ENCODE measurements at regions not wholly inside any gene's neighbourhood (a gene's known extent, or its start where the extent isn't known, plus 50 kb on each side); places are given as distances from the start of the nearest gene placed in this dataset.
A peak's percentile ranks its signal among the peaks of the same experiment; 100 is the strongest.
"Not testable (repeated sequence)": the region's sequence is repeated elsewhere in the genome, so short reads cannot be mapped to it uniquely, and the experiment has no call there.

- peak; percentile 44 for FAIRE-seq
- DNase-seq (ENCODE audit: insufficient read length, low spot score), result no peak
Measured at GRCh38 chr20:63145156-63145555, 70.8 kb downstream of the YTHDF1 start.

- DNase-seq (ENCODE audit: insufficient read length, low spot score) (no peak), FAIRE-seq (no peak)
Measured at GRCh38 chr20:63142933-63143332, 73.0 kb downstream of the YTHDF1 start.

- FAIRE-seq (no peak), DNase-seq (ENCODE audit: insufficient read length, low spot score) (no peak)
Measured at GRCh38 chr20:63141531-63141930, 74.4 kb downstream of the YTHDF1 start.

GRCh38 chr20:63140514-63141433 is 75.2 kb downstream of the YTHDF1 start:
- FAIRE-seq, result peak; percentile 57
- no peak for DNase-seq (ENCODE audit: insufficient read length, low spot score)

GRCh38 chr20:63139837-63140236 is 76.1 kb downstream of the YTHDF1 start:
- FAIRE-seq, result no peak
- DNase-seq (ENCODE audit: insufficient read length, low spot score), result no peak

GRCh38 chr20:63139356-63139755 is 76.6 kb downstream of the YTHDF1 start:
- FAIRE-seq, result no peak
- no peak for DNase-seq (ENCODE audit: insufficient read length, low spot score)

DNA sequence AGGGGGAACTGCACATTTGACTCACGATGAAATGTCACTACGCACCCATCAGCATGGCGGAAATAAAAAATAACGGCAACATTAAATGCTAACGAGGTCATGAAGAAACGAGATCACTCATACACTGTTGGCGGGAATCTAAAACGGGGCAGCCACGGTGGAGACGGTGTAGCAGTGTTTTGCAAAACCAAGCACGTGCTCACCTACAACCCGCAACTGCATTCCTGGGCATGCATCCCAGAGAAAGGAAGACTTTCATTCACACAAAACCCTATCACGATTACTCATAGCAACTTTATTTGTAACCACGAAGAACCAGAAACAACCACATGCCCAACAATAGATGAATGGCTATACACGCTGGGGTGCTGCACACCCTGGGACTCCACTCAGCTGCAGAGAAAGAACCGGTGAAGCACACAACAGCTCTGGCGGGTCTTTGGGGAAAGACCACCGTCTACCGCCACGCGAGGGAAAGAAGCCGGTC is 77.0 kb downstream of the YTHDF1 start:
- FAIRE-seq (peak; percentile 74), DNase-seq (ENCODE audit: insufficient read length, low spot score) (no peak)

GRCh38 chr20:63137851-63138415 is 78.0 kb downstream of the YTHDF1 start:
- FAIRE-seq (peak; percentile 49), DNase-seq (ENCODE audit: insufficient read length, low spot score) (no peak)

GRCh38 chr20:63136296-63136695 is 79.6 kb downstream of the YTHDF1 start:
- FAIRE-seq (no peak), DNase-seq (ENCODE audit: insufficient read length, low spot score) (no peak)

- FAIRE-seq (no peak), DNase-seq (ENCODE audit: insufficient read length, low spot score) (no peak)
Measured at GRCh38 chr20:63135411-63135810, 80.5 kb downstream of the YTHDF1 start.

GRCh38 chr20:63134711-63135361 is 81.1 kb downstream of the YTHDF1 start:
- not testable (repeated sequence) for FAIRE-seq; DNase-seq (ENCODE audit: insufficient read length, low spot score)

- DNase-seq (ENCODE audit: insufficient read length, low spot score), result no peak
- peak; percentile 52 for FAIRE-seq
Measured at GRCh38 chr20:63134201-63134612, 81.7 kb downstream of the YTHDF1 start.

DNA sequence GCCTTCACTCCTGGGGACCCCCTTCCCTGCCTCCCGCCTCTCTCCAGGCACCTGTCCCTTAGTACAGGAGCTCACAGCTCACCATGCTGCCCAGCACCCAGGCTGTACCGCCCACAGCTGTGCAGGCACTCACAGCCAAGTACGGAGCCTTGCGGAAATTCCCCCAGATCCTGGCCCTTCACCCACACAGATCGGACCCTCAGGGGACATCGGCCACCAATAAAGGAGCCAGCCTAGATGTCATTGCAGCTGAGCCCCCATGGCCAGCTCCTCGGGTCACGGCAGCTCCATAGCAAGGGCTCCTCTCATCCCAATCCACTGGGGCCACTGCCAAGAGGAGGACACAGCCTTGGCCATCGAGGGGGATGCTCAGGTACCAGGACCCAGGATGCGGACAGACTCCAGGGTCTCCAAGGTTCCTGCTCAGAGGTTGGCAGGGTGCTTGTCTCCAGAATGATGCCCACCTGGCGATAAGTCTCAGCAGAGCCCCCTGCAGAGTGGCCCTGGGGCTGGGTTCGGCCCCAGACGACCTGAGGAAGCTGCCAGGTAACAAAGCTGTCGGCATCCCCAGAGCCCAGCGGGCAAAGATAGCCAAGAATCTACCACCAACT is 82.3 kb downstream of the YTHDF1 start:
- no peak for FAIRE-seq

DNA sequence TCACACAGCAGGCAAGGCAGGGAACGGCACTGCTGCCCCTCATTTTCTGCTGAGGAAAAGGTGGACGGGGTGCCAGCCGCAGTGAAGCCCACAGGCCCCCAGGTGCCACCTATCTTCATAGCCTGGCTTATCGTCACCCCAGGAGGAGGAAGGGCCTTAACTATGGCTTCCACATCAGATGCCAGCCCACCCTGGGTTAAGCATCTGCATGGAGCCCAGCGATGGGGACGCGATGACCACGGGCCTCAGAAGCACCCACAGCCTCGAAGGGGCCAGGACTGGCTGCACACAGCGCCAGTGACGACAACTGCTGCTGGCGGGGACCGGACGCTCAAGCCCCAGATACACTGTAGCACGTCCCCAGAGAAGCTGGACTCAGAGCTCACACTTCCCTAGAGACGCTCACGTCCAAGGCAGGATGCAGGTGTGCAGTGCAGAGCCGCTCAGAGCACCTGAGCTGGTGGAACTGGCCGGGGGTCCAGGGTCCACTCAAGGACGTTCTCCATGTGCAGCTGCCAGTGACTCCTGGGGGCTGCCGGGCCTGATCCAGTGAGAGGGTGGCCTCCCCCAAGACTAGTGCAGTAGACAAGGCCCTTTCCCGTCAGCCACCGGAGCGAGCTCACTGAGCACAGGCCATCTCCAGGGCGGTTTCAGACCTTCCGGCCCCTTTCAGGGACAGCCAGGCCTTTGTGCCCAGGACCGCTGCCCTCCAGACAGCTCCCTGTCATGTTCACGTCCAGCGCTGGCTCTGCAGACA is 83.0 kb downstream of the YTHDF1 start:
- DNase-seq (ENCODE audit: insufficient read length, low spot score), result no peak
- FAIRE-seq, result peak; percentile 63

More for the DNA sequence above, 82.3 kb downstream of the YTHDF1 start:
- no peak for DNase-seq (ENCODE audit: insufficient read length, low spot score)

- FAIRE-seq (peak; percentile 94), DNase-seq (ENCODE audit: insufficient read length, low spot score) (no peak)
Measured at GRCh38 chr20:63132131-63132714, 83.7 kb downstream of the YTHDF1 start.

DNA sequence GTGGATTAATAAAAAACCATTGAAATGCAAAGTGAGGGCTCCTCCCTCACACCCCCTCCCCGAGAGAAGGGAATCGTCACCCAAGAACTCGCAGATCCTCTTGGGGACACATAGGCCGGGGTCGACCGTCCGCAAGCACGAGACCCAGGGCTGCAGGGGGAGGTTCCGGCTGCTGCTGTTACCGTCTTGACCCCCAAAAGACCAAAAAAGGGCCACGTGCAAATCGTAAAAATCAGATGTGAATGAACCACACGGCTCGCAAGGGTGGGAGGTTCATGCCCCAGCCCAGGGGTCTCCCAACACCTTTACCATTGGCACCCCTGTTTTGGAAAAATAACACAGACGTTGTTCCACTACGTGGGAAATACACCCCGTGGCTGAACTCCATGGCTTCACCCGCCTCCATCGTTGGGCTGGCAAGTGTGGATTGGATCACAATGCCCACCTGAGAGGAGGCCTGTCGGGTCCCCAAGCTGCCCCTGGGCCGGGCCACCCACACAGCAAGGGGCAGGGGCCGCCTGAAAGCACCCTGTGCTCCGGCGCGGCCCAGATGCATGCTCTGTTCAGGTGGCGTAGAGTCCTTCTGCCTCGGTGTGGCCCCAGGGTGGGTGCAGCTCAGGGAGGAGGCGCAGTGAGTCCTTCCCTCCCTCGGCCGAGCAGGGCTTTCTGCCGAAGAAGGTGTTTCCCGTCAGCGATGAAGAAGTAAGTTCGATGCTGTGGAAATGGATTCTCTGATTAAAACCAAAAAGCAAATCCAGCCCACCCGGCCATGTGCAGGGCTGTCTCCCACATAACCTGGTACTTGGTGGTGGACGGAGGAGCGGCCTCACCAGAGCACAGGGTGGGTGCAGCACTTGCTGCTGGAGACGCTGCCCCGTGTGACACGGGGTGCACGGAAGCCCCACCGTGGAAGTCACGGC is 85.0 kb downstream of the YTHDF1 start:
- FAIRE-seq, result peak; percentile 46
- no peak for DNase-seq (ENCODE audit: insufficient read length, low spot score)

- no peak for DNase-seq (ENCODE audit: insufficient read length, low spot score)
- FAIRE-seq, result peak; percentile 51
Measured at GRCh38 chr20:63129991-63130657, 85.8 kb downstream of the YTHDF1 start.

GRCh38 chr20:63129376-63129965 is 86.5 kb downstream of the YTHDF1 start:
- DNase-seq (ENCODE audit: insufficient read length, low spot score), result no peak
- no peak for FAIRE-seq
